ENCODE measurements at regions not wholly inside any gene's neighbourhood (a gene's known extent, or its start where the extent isn't known, plus 50 kb on each side); places are given as distances from the start of the nearest gene placed in this dataset.

- DNase-seq (ENCODE audit: low read depth in 3 of 3), result no peak
These were observed 56.9 kb upstream of the VOPP1 start for GRCh38 chr7:55629051-55629677.

- no peak for DNase-seq (ENCODE audit: low read depth in 3 of 3)
These were observed 52.5 kb upstream of the VOPP1 start for GRCh38 chr7:55624813-55625212.

GRCh38 chr7:55623617-55624016 lies 51.3 kb upstream of the VOPP1 start:
- no peak for DNase-seq (ENCODE audit: low read depth in 3 of 3)

- no peak for DNase-seq (ENCODE audit: low read depth in 3 of 3)
These were observed 49.9 kb upstream of the VOPP1 start for GRCh38 chr7:55622241-55622640.
